ENCODE measurements at regions not wholly inside any gene's neighbourhood (a gene's known extent, or its start where the extent isn't known, plus 50 kb on each side); places are given as distances from the start of the nearest gene placed in this dataset.
"Not testable (repeated sequence)": the region's sequence is repeated elsewhere in the genome, so short reads cannot be mapped to it uniquely, and the experiment has no call there.

- H3K4me1 ChIP-seq (ENCODE audit: control insufficient read depth in 2 of 2, insufficient read depth in 1 of 2, low read depth in 1 of 2, low read length in 2 of 2); H3K4me3 ChIP-seq (ENCODE audit: low read length in 2 of 2); DNase-seq (ENCODE audit: low spot score); H3K14ac ChIP-seq (ENCODE audit: low read length); H3K27me3 ChIP-seq (ENCODE audit: control insufficient read depth in 3 of 3, insufficient read depth in 3 of 3, low read depth in 1 of 3, low read length in 3 of 3); H2BK5ac ChIP-seq (ENCODE audit: low read length); H4K91ac ChIP-seq (ENCODE audit: low read depth, low read length, poor library complexity); H3K27ac ChIP-seq (replicated peaks; ENCODE audit: low read length); H2BK15ac ChIP-seq (ENCODE audit: low read length); H3K9me3 ChIP-seq (replicated peaks in 1 of 2; ENCODE audit: control insufficient read depth in 2 of 2, insufficient read depth in 1 of 2, low read depth in 1 of 2, low read length in 2 of 2); H3K9ac ChIP-seq (ENCODE audit: low read depth, low read length, poor library complexity); H3K23ac ChIP-seq (ENCODE audit: low read depth, low read length, poor library complexity); H4K8ac ChIP-seq (ENCODE audit: low read depth, low read length); H2AFZ ChIP-seq (ENCODE audit: low read length); H2BK12ac ChIP-seq (ENCODE audit: low read length); H2AK5ac ChIP-seq (ENCODE audit: low read depth, low read length); H3K4me2 ChIP-seq (ENCODE audit: insufficient read depth, low read length, poor library complexity, severe bottlenecking); H3K79me1 ChIP-seq (ENCODE audit: low read depth, low read length); H3K36me3 ChIP-seq (replicated peaks in 1 of 2; ENCODE audit: control insufficient read depth in 2 of 2, insufficient read depth in 2 of 2, low read length in 2 of 2); H3K18ac ChIP-seq (ENCODE audit: low read length); H2BK120ac ChIP-seq (ENCODE audit: low read depth, low read length); H3K4ac ChIP-seq (ENCODE audit: low read length): not testable (repeated sequence)
- no CpG with 5 or more reads among the region's 8 CpGs for WGBS, 2 donors (ENCODE audit: extremely low coverage in 2 of 2, insufficient read length in 2 of 2, insufficient replicate concordance in 1 of 2)
These were observed 539.2 kb upstream of the ST8SIA4 start for GRCh38 chr5:101442281-101442680.

DNA sequence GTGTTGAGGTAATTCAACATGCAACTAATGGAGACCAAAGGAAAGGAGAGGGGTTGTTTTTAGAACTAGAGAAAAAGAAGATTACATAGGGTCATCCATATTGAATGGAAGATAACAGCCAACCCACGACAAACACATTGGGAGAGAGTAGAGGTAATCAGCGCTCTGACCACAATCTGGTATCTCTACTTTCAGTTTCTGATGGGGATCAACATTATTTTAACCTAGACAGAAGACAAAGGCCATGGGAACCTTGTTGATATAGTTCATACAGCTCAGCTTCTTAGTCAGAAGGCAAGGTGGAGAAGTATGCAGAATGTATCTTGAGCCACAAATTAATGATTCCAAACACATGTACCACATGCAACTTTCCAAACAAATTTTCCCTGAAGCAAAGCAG, 537.1 kb upstream of the ST8SIA4 start:
- WGBS, 2 donors (ENCODE audit: extremely low coverage in 2 of 2, insufficient read length in 2 of 2, insufficient replicate concordance in 1 of 2) = no CpG with 5 or more reads among the region's 2 CpGs
- no peak overlapping the region for H2BK5ac ChIP-seq (ENCODE audit: low read length)
- no peak for DNase-seq (ENCODE audit: low spot score)
- H2BK12ac ChIP-seq (ENCODE audit: low read length) = no peak overlapping the region
- no peak overlapping the region for H3K14ac ChIP-seq (ENCODE audit: low read length)
- no peaks in the 10 kb centered on the region for H3K27me3 ChIP-seq (ENCODE audit: control insufficient read depth in 3 of 3, insufficient read depth in 3 of 3, low read depth in 1 of 3, low read length in 3 of 3)
- H2BK120ac ChIP-seq (ENCODE audit: low read depth, low read length) = no peak overlapping the region
- no peak overlapping the region for H4K8ac ChIP-seq (ENCODE audit: low read depth, low read length)
- H2AK5ac ChIP-seq (ENCODE audit: low read depth, low read length) = no peak overlapping the region
- no peak overlapping the region for H3K27ac ChIP-seq (replicated peaks; ENCODE audit: low read length)
- H2AFZ ChIP-seq (ENCODE audit: low read length) = peak overlapping the region; percentile 21
- no peak overlapping the region for H3K18ac ChIP-seq (ENCODE audit: low read length)
- no peak overlapping the region for H3K9ac ChIP-seq (ENCODE audit: low read depth, low read length, poor library complexity)
- no peaks in the 10 kb centered on the region for H3K79me1 ChIP-seq (ENCODE audit: low read depth, low read length)
- no peak overlapping the region for H2BK15ac ChIP-seq (ENCODE audit: low read length)
- H3K4me1 ChIP-seq (ENCODE audit: control insufficient read depth in 2 of 2, insufficient read depth in 1 of 2, low read depth in 1 of 2, low read length in 2 of 2) = no peaks in the 10 kb centered on the region
- no peak overlapping the region for H3K4me2 ChIP-seq (ENCODE audit: insufficient read depth, low read length, poor library complexity, severe bottlenecking)
- no peak overlapping the region for H3K23ac ChIP-seq (ENCODE audit: low read depth, low read length, poor library complexity)
- H3K4ac ChIP-seq (ENCODE audit: low read length) = no peak overlapping the region
- no peaks in the 10 kb centered on the region for H3K36me3 ChIP-seq (replicated peaks in 1 of 2; ENCODE audit: control insufficient read depth in 2 of 2, insufficient read depth in 2 of 2, low read length in 2 of 2)
- no peaks in the 10 kb centered on the region for H3K9me3 ChIP-seq (replicated peaks in 1 of 2; ENCODE audit: control insufficient read depth in 2 of 2, insufficient read depth in 1 of 2, low read depth in 1 of 2, low read length in 2 of 2)
- no peak overlapping the region for H4K91ac ChIP-seq (ENCODE audit: low read depth, low read length, poor library complexity)
- no peak overlapping the region for H3K4me3 ChIP-seq (ENCODE audit: low read length in 2 of 2)

GRCh38 chr5:101437351-101437750, 534.3 kb upstream of the ST8SIA4 start:
- Histone ChIP-seq H2BK15ac (ENCODE audit: low read length) (no peak overlapping the region), H3K4me3 (ENCODE audit: low read length in 2 of 2) (no peak overlapping the region), H3K14ac (ENCODE audit: low read length) (no peak overlapping the region), H3K18ac (ENCODE audit: low read length) (no peak overlapping the region), H3K27ac (replicated peaks; ENCODE audit: low read length) (no peak overlapping the region), H3K4me2 (ENCODE audit: insufficient read depth, low read length, poor library complexity, severe bottlenecking) (no peak overlapping the region), H3K79me1 (ENCODE audit: low read depth, low read length) (no peaks in the 10 kb centered on the region), H3K4ac (ENCODE audit: low read length) (no peak overlapping the region), H3K27me3 (ENCODE audit: control insufficient read depth in 3 of 3, insufficient read depth in 3 of 3, low read depth in 1 of 3, low read length in 3 of 3) (no peaks in the 10 kb centered on the region), H2BK120ac (ENCODE audit: low read depth, low read length) (no peak overlapping the region), H4K8ac (ENCODE audit: low read depth, low read length) (no peak overlapping the region), H3K9ac (ENCODE audit: low read depth, low read length, poor library complexity) (no peak overlapping the region), H3K4me1 (ENCODE audit: control insufficient read depth in 2 of 2, insufficient read depth in 1 of 2, low read depth in 1 of 2, low read length in 2 of 2) (no peaks in the 10 kb centered on the region), H3K23ac (ENCODE audit: low read depth, low read length, poor library complexity) (no peak overlapping the region), H2BK5ac (ENCODE audit: low read length) (no peak overlapping the region), H2AK5ac (ENCODE audit: low read depth, low read length) (no peak overlapping the region), H4K91ac (ENCODE audit: low read depth, low read length, poor library complexity) (no peak overlapping the region), H2BK12ac (ENCODE audit: low read length) (no peak overlapping the region), H3K9me3 (replicated peaks in 1 of 2; ENCODE audit: control insufficient read depth in 2 of 2, insufficient read depth in 1 of 2, low read depth in 1 of 2, low read length in 2 of 2) (no peaks in the 10 kb centered on the region), H2AFZ (ENCODE audit: low read length) (no peak overlapping the region), H3K36me3 (replicated peaks in 1 of 2; ENCODE audit: control insufficient read depth in 2 of 2, insufficient read depth in 2 of 2, low read length in 2 of 2) (no peaks in the 10 kb centered on the region)
- no CpG with 5 or more reads among the region's 2 CpGs for WGBS, 2 donors (ENCODE audit: extremely low coverage in 2 of 2, insufficient read length in 2 of 2, insufficient replicate concordance in 1 of 2)
- DNase-seq (ENCODE audit: low spot score) = no peak

- no CpG with 5 or more reads among the region's 2 CpGs for WGBS, 2 donors (ENCODE audit: extremely low coverage in 2 of 2, insufficient read length in 2 of 2, insufficient replicate concordance in 1 of 2)
- Histone ChIP-seq H3K36me3 (replicated peaks in 1 of 2; ENCODE audit: control insufficient read depth in 2 of 2, insufficient read depth in 2 of 2, low read length in 2 of 2) (no peaks in the 10 kb centered on the region), H3K4me2 (ENCODE audit: insufficient read depth, low read length, poor library complexity, severe bottlenecking) (no peak overlapping the region), H3K4ac (ENCODE audit: low read length) (no peak overlapping the region), H4K8ac (ENCODE audit: low read depth, low read length) (no peak overlapping the region), H3K9ac (ENCODE audit: low read depth, low read length, poor library complexity) (no peak overlapping the region), H3K4me1 (ENCODE audit: control insufficient read depth in 2 of 2, insufficient read depth in 1 of 2, low read depth in 1 of 2, low read length in 2 of 2) (no peaks in the 10 kb centered on the region), H2AK5ac (ENCODE audit: low read depth, low read length) (no peak overlapping the region), H2BK120ac (ENCODE audit: low read depth, low read length) (no peak overlapping the region), H3K14ac (ENCODE audit: low read length) (no peak overlapping the region), H2BK15ac (ENCODE audit: low read length) (no peak overlapping the region), H2BK5ac (ENCODE audit: low read length) (no peak overlapping the region), H3K4me3 (ENCODE audit: low read length in 2 of 2) (no peak overlapping the region), H3K9me3 (replicated peaks in 1 of 2; ENCODE audit: control insufficient read depth in 2 of 2, insufficient read depth in 1 of 2, low read depth in 1 of 2, low read length in 2 of 2) (no peaks in the 10 kb centered on the region), H3K27ac (replicated peaks; ENCODE audit: low read length) (no peak overlapping the region), H3K79me1 (ENCODE audit: low read depth, low read length) (no peaks in the 10 kb centered on the region), H3K23ac (ENCODE audit: low read depth, low read length, poor library complexity) (no peak overlapping the region), H3K27me3 (ENCODE audit: control insufficient read depth in 3 of 3, insufficient read depth in 3 of 3, low read depth in 1 of 3, low read length in 3 of 3) (no peaks in the 10 kb centered on the region), H4K91ac (ENCODE audit: low read depth, low read length, poor library complexity) (no peak overlapping the region), H2BK12ac (ENCODE audit: low read length) (no peak overlapping the region), H2AFZ (ENCODE audit: low read length) (peak overlapping the region; percentile 0), H3K18ac (ENCODE audit: low read length) (no peak overlapping the region)
- no peak for DNase-seq (ENCODE audit: low spot score)
These were observed 532.7 kb upstream of the ST8SIA4 start for GRCh38 chr5:101435768-101436167.
